Ovary (tissue), 3 donors: ENCODE measurements at regions not wholly inside any gene's neighbourhood (a gene's known extent, or its start where the extent isn't known, plus 50 kb on each side); places are given as distances from the start of the nearest gene placed in this dataset.

Source experiments
- CTCF ChIP-seq, 3 donors: fragments of 450-650 bp in 2 of 3; fragments of 200-600 bp in 1 of 3; IDR thresholded peaks; one replicate each; pipeline versions ENCODE4 v1.5.1 to v1.8.0; 2016 to 2022; ENCODE audit warnings: antibody characterized with exemption in 3 of 3, mild to moderate bottlenecking in 1 of 3
- EP300 ChIP-seq: sonication (generic); formaldehyde crosslinking; IDR thresholded peaks from one replicate; pipeline ENCODE4 v1.6.1; 2017; ENCODE audit warnings: antibody characterized with exemption
- POLR2A ChIP-seq: fragments of 450-650 bp; IDR thresholded peaks from one replicate; pipeline ENCODE4 v1.6.1; 2017; ENCODE audit warnings: antibody characterized with exemption, mild to moderate bottlenecking, moderate library complexity
- donor health status: DM: no; HTN: no; CAD: no.

- TF ChIP-seq CTCF (IDR thresholded peaks at IDR 0.05) (no peak), POLR2A (no peak), EP300 (no peak)
Measured at GRCh38 chrX:10325611-10326010, 168.8 kb downstream of the CLCN4 start.
